ENCODE measurements at regions not wholly inside any gene's neighbourhood (a gene's known extent, or its start where the extent isn't known, plus 50 kb on each side); places are given as distances from the start of the nearest gene placed in this dataset.

GRCh38 chr1:81313289-81313688, 487.4 kb upstream of the ADGRL2 start:
- TF ChIP-seq, protein P1, sequence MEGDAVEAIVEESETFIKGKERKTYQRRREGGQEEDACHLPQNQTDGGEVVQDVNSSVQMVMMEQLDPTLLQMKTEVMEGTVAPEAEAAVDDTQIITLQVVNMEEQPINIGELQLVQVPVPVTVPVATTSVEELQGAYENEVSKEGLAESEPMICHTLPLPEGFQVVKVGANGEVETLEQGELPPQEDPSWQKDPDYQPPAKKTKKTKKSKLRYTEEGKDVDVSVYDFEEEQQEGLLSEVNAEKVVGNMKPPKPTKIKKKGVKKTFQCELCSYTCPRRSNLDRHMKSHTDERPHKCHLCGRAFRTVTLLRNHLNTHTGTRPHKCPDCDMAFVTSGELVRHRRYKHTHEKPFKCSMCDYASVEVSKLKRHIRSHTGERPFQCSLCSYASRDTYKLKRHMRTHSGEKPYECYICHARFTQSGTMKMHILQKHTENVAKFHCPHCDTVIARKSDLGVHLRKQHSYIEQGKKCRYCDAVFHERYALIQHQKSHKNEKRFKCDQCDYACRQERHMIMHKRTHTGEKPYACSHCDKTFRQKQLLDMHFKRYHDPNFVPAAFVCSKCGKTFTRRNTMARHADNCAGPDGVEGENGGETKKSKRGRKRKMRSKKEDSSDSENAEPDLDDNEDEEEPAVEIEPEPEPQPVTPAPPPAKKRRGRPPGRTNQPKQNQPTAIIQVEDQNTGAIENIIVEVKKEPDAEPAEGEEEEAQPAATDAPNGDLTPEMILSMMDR (conservative IDR thresholded peaks at IDR 0.05; ENCODE audit: low read depth, low read length): no peak
- H3K4me3 ChIP-seq (ENCODE audit: low read depth, low read length): no peak overlapping the region
- DNase-seq (ENCODE audit: low read depth): no peak

DNA sequence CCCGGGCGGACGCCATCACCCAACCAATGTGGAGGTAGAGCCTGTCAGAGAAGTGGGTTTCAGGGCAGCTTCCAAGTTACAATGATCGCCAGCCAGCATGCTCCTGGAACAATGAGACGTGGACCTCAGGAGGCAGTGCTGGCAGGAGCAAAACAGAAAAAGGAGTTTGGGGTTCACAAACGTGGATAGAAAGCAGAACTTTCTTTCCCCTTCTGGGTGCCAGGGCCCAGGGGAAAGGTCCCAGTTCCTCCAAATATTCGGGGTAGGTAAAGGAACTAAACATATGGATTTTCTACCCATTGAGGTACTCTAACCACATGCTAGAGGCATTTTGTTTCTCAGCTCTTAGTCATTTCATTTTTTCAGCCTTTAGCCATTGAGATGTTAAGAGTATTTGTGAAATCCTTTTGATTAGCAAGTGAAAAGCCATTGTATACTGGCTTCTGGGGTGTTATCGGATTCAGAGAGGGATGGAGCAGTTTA, 488.4 kb upstream of the ADGRL2 start:
- no peak overlapping the region for H3K4me3 ChIP-seq (ENCODE audit: low read depth, low read length)
- no peak for DNase-seq (ENCODE audit: low read depth)
- TF ChIP-seq, protein P1 (conservative IDR thresholded peaks at IDR 0.05; ENCODE audit: low read depth, low read length): no peak

- TF ChIP-seq, protein P1 (conservative IDR thresholded peaks at IDR 0.05; ENCODE audit: low read depth, low read length): no peak
- no peak overlapping the region for H3K4me3 ChIP-seq (ENCODE audit: low read depth, low read length)
- DNase-seq (ENCODE audit: low read depth): no peak
Observed at GRCh38 chr1:81310250-81310649, 490.5 kb upstream of the ADGRL2 start.

DNA sequence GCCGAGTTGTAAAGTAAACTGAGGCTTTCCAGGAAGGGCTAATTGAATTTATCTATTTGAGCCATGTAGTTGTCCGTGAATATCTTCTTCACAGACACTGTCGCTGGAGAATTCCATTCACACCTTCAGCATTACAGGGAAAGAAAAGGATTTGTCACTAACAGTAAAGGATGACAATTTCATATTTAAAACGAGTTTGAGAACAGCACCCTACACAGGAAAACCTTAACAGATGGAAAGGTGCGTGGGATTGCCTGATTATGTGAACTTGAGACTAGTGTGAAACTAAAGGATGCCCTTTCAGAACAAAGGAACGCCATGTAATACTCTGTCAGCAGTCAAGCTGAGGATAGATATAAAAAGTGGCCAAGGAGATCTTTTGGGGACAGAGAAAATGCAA, 492.5 kb upstream of the ADGRL2 start:
- TF ChIP-seq, protein P1 (conservative IDR thresholded peaks at IDR 0.05; ENCODE audit: low read depth, low read length): no peak
- no peak overlapping the region for H3K4me3 ChIP-seq (ENCODE audit: low read depth, low read length)
- no peak for DNase-seq (ENCODE audit: low read depth)

- TF ChIP-seq, protein P1 (conservative IDR thresholded peaks at IDR 0.05; ENCODE audit: low read depth, low read length): no peak
- no peak for DNase-seq (ENCODE audit: low read depth)
Observed at GRCh38 chr1:81307786-81308185, 492.9 kb upstream of the ADGRL2 start.

DNA sequence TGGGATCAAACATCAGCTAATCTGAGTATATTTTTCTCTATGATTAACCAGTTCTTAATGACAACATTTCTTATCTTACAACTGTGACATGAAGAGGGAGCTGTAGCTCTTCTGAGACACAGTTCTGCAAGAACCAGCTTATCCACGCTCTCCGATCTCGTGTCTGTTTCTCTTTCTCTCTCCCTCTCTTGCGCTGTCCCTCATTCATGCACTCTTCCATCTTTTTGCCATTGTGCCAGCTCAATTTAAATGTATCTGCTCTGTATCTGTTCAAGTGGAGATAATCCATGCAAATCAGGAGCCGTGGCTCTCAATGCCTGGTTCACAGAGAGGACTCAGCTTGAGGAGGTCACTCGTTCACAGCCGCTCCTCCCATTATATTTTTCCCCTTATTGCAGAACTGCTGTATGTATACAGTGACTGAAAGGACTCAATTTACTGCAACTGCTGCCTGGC, 494.7 kb upstream of the ADGRL2 start:
- peak overlapping the region; percentile 61 for H3K4me3 ChIP-seq (ENCODE audit: low read depth, low read length)
- TF ChIP-seq, protein P1 (conservative IDR thresholded peaks at IDR 0.05; ENCODE audit: low read depth, low read length): peak; percentile 56
- peak; percentile 33 for DNase-seq (ENCODE audit: low read depth)

More at GRCh38 chr1:81307786-81308185, 492.9 kb upstream of the ADGRL2 start:
- H3K4me3 ChIP-seq (ENCODE audit: low read depth, low read length): no peak overlapping the region

GRCh38 chr1:81304187-81304586, 496.5 kb upstream of the ADGRL2 start:
- no peak overlapping the region for H3K4me3 ChIP-seq (ENCODE audit: low read depth, low read length)
- DNase-seq (ENCODE audit: low read depth): no peak

More at GRCh38 chr1:81304187-81304586, 496.5 kb upstream of the ADGRL2 start:
- TF ChIP-seq, protein P1 (conservative IDR thresholded peaks at IDR 0.05; ENCODE audit: low read depth, low read length): no peak

Data from epithelial cell of proximal tubule (primary cell).